Neuronal stem cell (in vitro differentiated cells): ENCODE measurements at regions not wholly inside any gene's neighbourhood (a gene's known extent, or its start where the extent isn't known, plus 50 kb on each side); places are given as distances from the start of the nearest gene placed in this dataset.

Source experiments
- DNase-seq: peaks from one replicate; pipeline ENCODE4 v3.0.0-alpha.2; 2013; ENCODE audit warnings: low spot score
- H2AFZ ChIP-seq: one replicate; pipeline ENCODE4 v1.6.1; 2013; ENCODE audit warnings: mild to moderate bottlenecking, low read length, inconsistent platforms
- H2AK5ac ChIP-seq: 2 replicates; pipeline ENCODE4 v1.6.1; 2013; ENCODE audit warnings: low read depth, mild to moderate bottlenecking, inconsistent platforms, low read length, moderate library complexity, mixed read lengths
- H2BK120ac ChIP-seq: 2 replicates; pipeline ENCODE4 v1.6.1; 2013; ENCODE audit warnings: low read depth, mild to moderate bottlenecking, inconsistent platforms, low read length, moderate library complexity, mixed read lengths
- H2BK12ac ChIP-seq: one replicate; pipeline ENCODE4 v1.6.1; 2013; ENCODE audit warnings: low read length, inconsistent platforms
- H2BK15ac ChIP-seq: 2 replicates; pipeline ENCODE4 v1.6.1; 2013; ENCODE audit warnings: mild to moderate bottlenecking, low read length, inconsistent platforms, mixed read lengths
- H2BK5ac ChIP-seq: one replicate; pipeline ENCODE4 v1.6.1; 2013; ENCODE audit warnings: inconsistent platforms, mild to moderate bottlenecking, low read length, moderate library complexity
- H3K14ac ChIP-seq: one replicate; pipeline ENCODE4 v1.6.1; 2013; ENCODE audit warnings: low read length, inconsistent platforms
- H3K18ac ChIP-seq: 2 replicates; pipeline ENCODE4 v1.6.1; 2013; ENCODE audit warnings: low read length, inconsistent platforms
- H3K23ac ChIP-seq: 2 replicates; pipeline ENCODE4 v1.6.1; 2013; ENCODE audit warnings: low read depth, mild to moderate bottlenecking, mixed read lengths, low read length, inconsistent platforms; ENCODE audit not compliant: poor library complexity
- H3K27ac ChIP-seq: replicated peaks from 3 replicates; pipeline ENCODE4 v1.5.1; 2013; ENCODE audit warnings: low read length, inconsistent platforms
- H3K27me3 ChIP-seq, 3 experiments: 2 replicates each; pipeline ENCODE4 v1.6.1; 2013; ENCODE audit warnings: low read length in 3 of 3, mild to moderate bottlenecking in 2 of 3, inconsistent platforms in 1 of 3, low read depth in 1 of 3, mixed read lengths in 1 of 3, moderate library complexity in 1 of 3; ENCODE audit not compliant: control insufficient read depth in 3 of 3, insufficient read depth in 3 of 3
- H3K36me3 ChIP-seq, 2 donors: replicated peaks in 1 of 2; 2 replicates each; pipeline ENCODE4 v1.6.1; 2013; ENCODE audit warnings: low read length in 2 of 2; ENCODE audit not compliant: control insufficient read depth in 2 of 2, insufficient read depth in 2 of 2
- H3K4ac ChIP-seq: 2 replicates; pipeline ENCODE4 v1.6.1; 2013; ENCODE audit warnings: inconsistent platforms, mild to moderate bottlenecking, low read length, moderate library complexity
- H3K4me1 ChIP-seq, 2 donors: 1 replicate in 1 of 2; 2 replicates in 1 of 2; pipeline ENCODE4 v1.6.1; 2013; ENCODE audit warnings: low read length in 2 of 2, low read depth in 1 of 2; ENCODE audit not compliant: control insufficient read depth in 2 of 2, insufficient read depth in 1 of 2
- H3K4me2 ChIP-seq: one replicate; pipeline ENCODE4 v1.6.1; 2013; ENCODE audit warnings: mild to moderate bottlenecking, low read length, inconsistent platforms; ENCODE audit not compliant: insufficient read depth, poor library complexity, severe bottlenecking
- H3K4me3 ChIP-seq, 2 donors: 2 replicates each; pipeline ENCODE4 v1.5.1; 2013; ENCODE audit warnings: low read length in 2 of 2, mild to moderate bottlenecking in 2 of 2, inconsistent platforms in 1 of 2, moderate library complexity in 1 of 2
- H3K79me1 ChIP-seq: one replicate; pipeline ENCODE4 v1.6.1; 2013; ENCODE audit warnings: low read depth, mild to moderate bottlenecking, inconsistent platforms, low read length, moderate library complexity
- H3K9ac ChIP-seq: one replicate; pipeline ENCODE4 v1.6.1; 2013; ENCODE audit warnings: mild to moderate bottlenecking, low read depth, low read length, inconsistent platforms; ENCODE audit not compliant: poor library complexity
- H3K9me3 ChIP-seq, 2 donors: replicated peaks in 1 of 2; 2 replicates each; pipeline versions ENCODE3 to v1.6.1; 2013; ENCODE audit warnings: low read length in 2 of 2, mild to moderate bottlenecking in 2 of 2, inconsistent platforms in 1 of 2, low read depth in 1 of 2, mixed read lengths in 1 of 2, moderate library complexity in 1 of 2; ENCODE audit not compliant: control insufficient read depth in 2 of 2, insufficient read depth in 1 of 2
- H4K8ac ChIP-seq: one replicate; pipeline ENCODE4 v1.6.1; 2013; ENCODE audit warnings: low read depth, mild to moderate bottlenecking, inconsistent platforms, low read length, moderate library complexity
- H4K91ac ChIP-seq: one replicate; pipeline ENCODE4 v1.6.1; 2013; ENCODE audit warnings: low read length, low read depth, mild to moderate bottlenecking, inconsistent platforms; ENCODE audit not compliant: poor library complexity
- WGBS, 2 donors: extraction: QIAGEN DNeasy Blood & Tissue Kit; methylation state at CpG; one replicate each; pipeline ENCODE4 v1.1.7; 2013; ENCODE audit warnings: missing lambda C conversion rate in 2 of 2, mixed read lengths in 1 of 2; ENCODE audit not compliant: insufficient read length in 2 of 2, insufficient replicate concordance in 1 of 2; ENCODE audit errors: extremely low coverage in 2 of 2; 5-methylcytosine and 5-hydroxymethylcytosine counted together

- Histone ChIP-seq H3K4me3 (no peak overlapping the region), H3K9me3 (no peaks in the 10 kb centered on the region), H3K36me3 (no peaks in the 10 kb centered on the region), H4K91ac (no peak overlapping the region), H2BK15ac (no peak overlapping the region), H2BK120ac (no peak overlapping the region), H2BK5ac (no peak overlapping the region), H3K4ac (no peak overlapping the region), H2AK5ac (no peak overlapping the region), H3K4me2 (no peak overlapping the region), H2BK12ac (no peak overlapping the region), H3K14ac (no peak overlapping the region), H3K4me1 (peaks cover 0 to 7% of the 10 kb centered on the region in 2 donors), H3K18ac (no peak overlapping the region), H3K27me3 (no peaks in the 10 kb centered on the region), H3K79me1 (no peaks in the 10 kb centered on the region), H2AFZ (no peak overlapping the region), H3K27ac (no peak overlapping the region), H4K8ac (no peak overlapping the region), H3K23ac (no peak overlapping the region), H3K9ac (no peak overlapping the region)
- no peak for DNase-seq
- WGBS, 2 donors, result no CpG with 5 or more reads among the region's 1 CpG
Measured at GRCh38 chr5:60260658-60261057, 367.1 kb upstream of the PDE4D start.

GRCh38 chr5:60259730-60260129 lies 366.2 kb upstream of the PDE4D start:
- no peak overlapping the region for H2AFZ ChIP-seq
- no peak overlapping the region for H4K91ac ChIP-seq
- H3K9ac ChIP-seq, result no peak overlapping the region
- no peak overlapping the region for H3K27ac ChIP-seq
- no CpG with 5 or more reads among the region's 3 CpGs for WGBS, 2 donors
- H3K4me1 ChIP-seq, result peaks cover 0 to 7% of the 10 kb centered on the region in 2 donors
- no peak overlapping the region for H3K4me2 ChIP-seq
- H3K23ac ChIP-seq, result no peak overlapping the region
- H3K18ac ChIP-seq, result no peak overlapping the region
- no peaks in the 10 kb centered on the region for H3K27me3 ChIP-seq
- no peak for DNase-seq
- H2AK5ac ChIP-seq, result no peak overlapping the region
- H3K79me1 ChIP-seq, result no peaks in the 10 kb centered on the region
- H2BK120ac ChIP-seq, result no peak overlapping the region
- no peaks in the 10 kb centered on the region for H3K36me3 ChIP-seq
- no peak overlapping the region for H3K14ac ChIP-seq
- no peaks in the 10 kb centered on the region for H3K9me3 ChIP-seq
- H2BK12ac ChIP-seq, result no peak overlapping the region
- no peak overlapping the region for H3K4me3 ChIP-seq
- H2BK15ac ChIP-seq, result no peak overlapping the region
- H4K8ac ChIP-seq, result no peak overlapping the region
- no peak overlapping the region for H2BK5ac ChIP-seq
- H3K4ac ChIP-seq, result no peak overlapping the region

- H2BK12ac ChIP-seq, result no peak overlapping the region
- H2AK5ac ChIP-seq, result no peak overlapping the region
- no peaks in the 10 kb centered on the region for H3K36me3 ChIP-seq
- H2BK15ac ChIP-seq, result no peak overlapping the region
- H3K27me3 ChIP-seq, result no peaks in the 10 kb centered on the region
- H3K18ac ChIP-seq, result no peak overlapping the region
- H2BK120ac ChIP-seq, result no peak overlapping the region
- no peak overlapping the region for H3K4me3 ChIP-seq
- no CpG with 5 or more reads among the region's 5 CpGs for WGBS, 2 donors
- H4K91ac ChIP-seq, result no peak overlapping the region
- no peak overlapping the region for H3K9ac ChIP-seq
- no peak overlapping the region for H2BK5ac ChIP-seq
- no peaks in the 10 kb centered on the region for H3K9me3 ChIP-seq
- H3K14ac ChIP-seq, result no peak overlapping the region
- H3K27ac ChIP-seq, result no peak overlapping the region
- H2AFZ ChIP-seq, result no peak overlapping the region
- no peak for DNase-seq
- peaks cover 0 to 4% of the 10 kb centered on the region in 2 donors for H3K4me1 ChIP-seq
- no peak overlapping the region for H4K8ac ChIP-seq
- no peak overlapping the region for H3K23ac ChIP-seq
- no peaks in the 10 kb centered on the region for H3K79me1 ChIP-seq
- no peak overlapping the region for H3K4ac ChIP-seq
- no peak overlapping the region for H3K4me2 ChIP-seq
Measured at GRCh38 chr5:60257596-60258271, 364.2 kb upstream of the PDE4D start.

- Histone ChIP-seq H2AFZ (no peak overlapping the region), H3K4ac (no peak overlapping the region), H2BK12ac (no peak overlapping the region), H3K9me3 (no peaks in the 10 kb centered on the region), H3K27me3 (no peaks in the 10 kb centered on the region), H3K4me2 (no peak overlapping the region), H3K27ac (no peak overlapping the region), H3K23ac (no peak overlapping the region), H2BK120ac (no peak overlapping the region), H3K9ac (no peak overlapping the region), H3K79me1 (no peaks in the 10 kb centered on the region), H2AK5ac (no peak overlapping the region), H3K14ac (no peak overlapping the region), H4K8ac (no peak overlapping the region), H3K4me3 (no peak overlapping the region), H4K91ac (no peak overlapping the region), H2BK15ac (no peak overlapping the region), H3K4me1 (peaks cover 0 to 4% of the 10 kb centered on the region in 2 donors), H3K36me3 (no peaks in the 10 kb centered on the region), H2BK5ac (no peak overlapping the region), H3K18ac (no peak overlapping the region)
- WGBS, 2 donors, result no CpG with 5 or more reads among the region's 2 CpGs
- DNase-seq, result no peak
Measured at GRCh38 chr5:60256546-60256945, 363.0 kb upstream of the PDE4D start.
